ENCODE measurements at regions not wholly inside any gene's neighbourhood (a gene's known extent, or its start where the extent isn't known, plus 50 kb on each side); places are given as distances from the start of the nearest gene placed in this dataset.

- Histone ChIP-seq H3K4me3 (replicated peaks in 1 of 3) (no peak overlapping the region), H3K27ac (no peak overlapping the region), H3K9me3 (no peaks in the 10 kb centered on the region), H3K36me3 (no peaks in the 10 kb centered on the region), H3K27me3 (no peaks in the 10 kb centered on the region), H3K4me1 (no peaks in the 10 kb centered on the region)
- 82 to 87% methylated on average over 9 of the region's 9 CpGs for WGBS, 2 donors
- no peak for DNase-seq
- intact Hi-C loops (cut with DNase I), result no loop called here
- no peak for TF ChIP-seq CTCF (IDR thresholded peaks at IDR 0.05)
These were observed 151.9 kb downstream of the FAM43A start for GRCh38 chr3:194837457-194838127.

GRCh38 chr3:194838236-194838635, 152.6 kb downstream of the FAM43A start:
- TF ChIP-seq CTCF (IDR thresholded peaks at IDR 0.05) (no peak), POLR2A (IDR thresholded peaks at IDR 0.05) (no peak)
- H3K36me3 ChIP-seq, result no peaks in the 10 kb centered on the region
- no peak overlapping the region for H3K4me3 ChIP-seq (replicated peaks in 1 of 3)
- H3K4me1 ChIP-seq, result no peaks in the 10 kb centered on the region
- H3K27me3 ChIP-seq, result no peaks in the 10 kb centered on the region
- no peak overlapping the region for H3K27ac ChIP-seq
- no peak for DNase-seq
- 95 to 97% methylated on average over 9 of the region's 9 CpGs for WGBS, 2 donors
- no peaks in the 10 kb centered on the region for H3K9me3 ChIP-seq
- intact Hi-C loops (cut with DNase I), result no loop called here

GRCh38 chr3:194840661-194841514, 155.2 kb downstream of the FAM43A start:
- Histone ChIP-seq H3K36me3 (no peaks in the 10 kb centered on the region), H3K4me3 (replicated peaks in 1 of 3) (no peak overlapping the region), H3K4me1 (peaks cover 0 to 4% of the 10 kb centered on the region in 2 donors), H3K27ac (no peak overlapping the region), H3K27me3 (no peaks in the 10 kb centered on the region), H3K9me3 (no peaks in the 10 kb centered on the region)
- 86% methylated on average over 19 to 21 of the region's 21 CpGs for WGBS, 2 donors
- intact Hi-C loops (cut with DNase I), result no loop called here
- no peak for DNase-seq
- no peak for TF ChIP-seq POLR2A (IDR thresholded peaks at IDR 0.05)
- no peak for TF ChIP-seq CTCF (IDR thresholded peaks at IDR 0.05)

GRCh38 chr3:194841515-194841841, 155.8 kb downstream of the FAM43A start:
- H3K27ac ChIP-seq, result no peak overlapping the region
- no peaks in the 10 kb centered on the region for H3K27me3 ChIP-seq
- H3K4me1 ChIP-seq, result peaks cover 0 to 4% of the 10 kb centered on the region in 2 donors
- 67 to 69% methylated on average over 2 of the region's 2 CpGs for WGBS, 2 donors
- DNase-seq, result no peak
- H3K9me3 ChIP-seq, result no peaks in the 10 kb centered on the region
- TF ChIP-seq POLR2A (IDR thresholded peaks at IDR 0.05) (no peak), CTCF (IDR thresholded peaks at IDR 0.05) (no peak)
- H3K36me3 ChIP-seq, result no peaks in the 10 kb centered on the region
- intact Hi-C loops (cut with DNase I), result no loop called here
- H3K4me3 ChIP-seq (replicated peaks in 1 of 3), result no peak overlapping the region

- WGBS, 2 donors, result 51 to 63% methylated on average over 8 of the region's 8 CpGs
- Histone ChIP-seq H3K36me3 (no peaks in the 10 kb centered on the region), H3K4me1 (peaks cover 0 to 4% of the 10 kb centered on the region in 2 donors), H3K27me3 (no peaks in the 10 kb centered on the region), H3K4me3 (replicated peaks in 1 of 3) (no peak overlapping the region), H3K9me3 (no peaks in the 10 kb centered on the region), H3K27ac (no peak overlapping the region)
- no peak for DNase-seq
- intact Hi-C loops (cut with DNase I), result no loop called here
- no peak for TF ChIP-seq CTCF (IDR thresholded peaks at IDR 0.05)
- no peak for TF ChIP-seq POLR2A (IDR thresholded peaks at IDR 0.05)
These were observed 157.9 kb downstream of the FAM43A start for GRCh38 chr3:194843556-194843955.

All from thyroid gland (tissue), 4 donors.